Sigmoid colon (tissue), 6 donors: ENCODE measurements at regions not wholly inside any gene's neighbourhood (a gene's known extent, or its start where the extent isn't known, plus 50 kb on each side); places are given as distances from the start of the nearest gene placed in this dataset.

ENCODE experiments used
- DNase-seq: peaks from one replicate; pipeline ENCODE4 v3.0.0-alpha.2; 2019
- H3K27ac ChIP-seq, 4 donors: fragments of 200-600 bp; sonication (generic); one replicate each; pipeline ENCODE4 v1.5.1; 2016 to 2019; ENCODE audit warnings: mild to moderate bottlenecking in 1 of 4
- H3K27me3 ChIP-seq, 3 donors: fragments of 200-600 bp; sonication (generic); one replicate each; pipeline ENCODE4 v1.5.1; 2019; ENCODE audit warnings: mild to moderate bottlenecking in 1 of 3
- H3K36me3 ChIP-seq, 4 donors: fragments of 200-600 bp; sonication (generic); one replicate each; pipeline ENCODE4 v1.5.1; 2016 to 2019
- H3K4me1 ChIP-seq, 4 donors: fragments of 200-600 bp; sonication (generic); one replicate each; pipeline ENCODE4 v1.5.1; 2017 to 2019
- H3K4me3 ChIP-seq, 4 donors: fragments of 200-600 bp; sonication (generic); one replicate each; pipeline ENCODE4 v1.5.1; 2017 to 2019; ENCODE audit warnings: mild to moderate bottlenecking in 2 of 4, moderate library complexity in 1 of 4
- H3K9me3 ChIP-seq, 4 donors: fragments of 200-600 bp in 3 of 4; sonication (generic) in 3 of 4; one replicate each; pipeline versions ENCODE4 v1.5.1 to v1.6.1; 2013 to 2019
- CTCF ChIP-seq, 4 experiments: fragments of 450-650 bp in 3 of 4; fragments of 200-600 bp in 1 of 4; IDR thresholded peaks; one replicate each; pipeline ENCODE4 v1.5.1; 2016 to 2019; ENCODE audit warnings: antibody characterized with exemption in 4 of 4, mild to moderate bottlenecking in 3 of 4, moderate library complexity in 2 of 4
- EP300 ChIP-seq, 4 donors: sonication (generic); formaldehyde crosslinking; IDR thresholded peaks; one replicate each; pipeline ENCODE4 v1.6.1; 2017; ENCODE audit warnings: antibody characterized with exemption in 4 of 4
- POLR2A ChIP-seq, 2 donors: fragments of 450-650 bp; IDR thresholded peaks; one replicate each; pipeline ENCODE4 v1.6.1; 2016; ENCODE audit warnings: antibody characterized with exemption in 2 of 2, mild to moderate bottlenecking in 2 of 2, moderate library complexity in 2 of 2
- POLR2AphosphoS5 ChIP-seq, 4 donors: sonication (generic); formaldehyde crosslinking; IDR thresholded peaks; one replicate each; pipeline ENCODE4 v1.6.1; 2017; ENCODE audit warnings: antibody characterized with exemption in 4 of 4
- WGBS, 2 donors: extraction: QIAGEN DNeasy Blood & Tissue Kit; methylation state at CpG; one replicate each; pipeline ENCODE4 v1.1.7; 2013; 5-methylcytosine and 5-hydroxymethylcytosine counted together
- intact Hi-C: fragments of 100-400 bp; cut with DNase I; formaldehyde crosslinking; loops from one replicate; pipeline ENCODE4 v1.15.1; 2023
- donor health status: healthy with polysubstance abuse.
- donor health status: healthy.

- Histone ChIP-seq H3K27me3 (no peaks in the 10 kb centered on the region), H3K4me3 (no peak overlapping the region), H3K9me3 (no peaks in the 10 kb centered on the region), H3K36me3 (no peaks in the 10 kb centered on the region), H3K27ac (no peak overlapping the region), H3K4me1 (no peaks in the 10 kb centered on the region)
- intact Hi-C loops, result no loop called here
- DNase-seq, result no peak
- TF ChIP-seq CTCF (IDR thresholded peaks at IDR 0.05) (no peak), EP300 (IDR thresholded peaks at IDR 0.05) (no peak), POLR2A (IDR thresholded peaks at IDR 0.05) (no peak), POLR2AphosphoS5 (IDR thresholded peaks at IDR 0.05) (no peak)
Measured at GRCh38 chr10:120271696-120272095, 185.3 kb upstream of the PLPP4 start.

GRCh38 chr10:120272350-120272749 is 184.7 kb upstream of the PLPP4 start:
- H3K27me3 ChIP-seq, result no peaks in the 10 kb centered on the region
- no peak for DNase-seq
- H3K9me3 ChIP-seq, result no peaks in the 10 kb centered on the region
- no peaks in the 10 kb centered on the region for H3K36me3 ChIP-seq
- intact Hi-C loops, result no loop called here
- no peak overlapping the region for H3K27ac ChIP-seq
- TF ChIP-seq POLR2AphosphoS5 (IDR thresholded peaks at IDR 0.05) (no peak), CTCF (IDR thresholded peaks at IDR 0.05) (no peak), EP300 (IDR thresholded peaks at IDR 0.05) (no peak), POLR2A (IDR thresholded peaks at IDR 0.05) (no peak)
- WGBS, 2 donors, result 92 to 97% methylated on average over 2 of the region's 2 CpGs
- H3K4me1 ChIP-seq, result no peaks in the 10 kb centered on the region
- no peak overlapping the region for H3K4me3 ChIP-seq

- Histone ChIP-seq H3K9me3 (no peaks in the 10 kb centered on the region), H3K4me3 (no peak overlapping the region), H3K4me1 (no peaks in the 10 kb centered on the region), H3K27me3 (no peaks in the 10 kb centered on the region), H3K27ac (no peak overlapping the region), H3K36me3 (no peaks in the 10 kb centered on the region)
- intact Hi-C loops, result no loop called here
- DNase-seq, result no peak
- TF ChIP-seq CTCF (IDR thresholded peaks at IDR 0.05) (no peak), EP300 (IDR thresholded peaks at IDR 0.05) (no peak), POLR2A (IDR thresholded peaks at IDR 0.05) (no peak), POLR2AphosphoS5 (IDR thresholded peaks at IDR 0.05) (no peak)
- 36 to 45% methylated on average over 1 of the region's 1 CpG for WGBS, 2 donors
Measured at GRCh38 chr10:120278069-120278468, 179.0 kb upstream of the PLPP4 start.

- Histone ChIP-seq H3K36me3 (no peaks in the 10 kb centered on the region), H3K4me1 (no peaks in the 10 kb centered on the region), H3K27me3 (no peaks in the 10 kb centered on the region), H3K27ac (no peak overlapping the region), H3K4me3 (no peak overlapping the region), H3K9me3 (no peaks in the 10 kb centered on the region)
- no peak for DNase-seq
- TF ChIP-seq POLR2A (IDR thresholded peaks at IDR 0.05) (no peak), EP300 (IDR thresholded peaks at IDR 0.05) (no peak), CTCF (IDR thresholded peaks at IDR 0.05) (no peak), POLR2AphosphoS5 (IDR thresholded peaks at IDR 0.05) (no peak)
- WGBS, 2 donors, result 84 to 88% methylated on average over 1 of the region's 1 CpG
- intact Hi-C loops, result no loop called here
Measured at GRCh38 chr10:120279196-120279595, 177.8 kb upstream of the PLPP4 start.

GRCh38 chr10:120282421-120282820 is 174.6 kb upstream of the PLPP4 start:
- no peak overlapping the region for H3K27ac ChIP-seq
- 88 to 92% methylated on average over 8 of the region's 8 CpGs for WGBS, 2 donors
- H3K36me3 ChIP-seq, result no peaks in the 10 kb centered on the region
- no peaks in the 10 kb centered on the region for H3K9me3 ChIP-seq
- no peaks in the 10 kb centered on the region for H3K4me1 ChIP-seq
- intact Hi-C loops, result no loop called here
- no peaks in the 10 kb centered on the region for H3K27me3 ChIP-seq
- TF ChIP-seq POLR2A (IDR thresholded peaks at IDR 0.05) (no peak), POLR2AphosphoS5 (IDR thresholded peaks at IDR 0.05) (no peak), EP300 (IDR thresholded peaks at IDR 0.05) (no peak), CTCF (IDR thresholded peaks at IDR 0.05) (no peak)
- no peak overlapping the region for H3K4me3 ChIP-seq
- DNase-seq, result no peak
